Keratinocyte (primary cell): ENCODE measurements at regions not wholly inside any gene's neighbourhood (a gene's known extent, or its start where the extent isn't known, plus 50 kb on each side); places are given as distances from the start of the nearest gene placed in this dataset.

ENCODE experiments used
- EZH2 ChIP-seq: IDR thresholded peaks from one replicate; pipeline ENCODE4 v1.6.1; 2012; ENCODE audit warnings: inconsistent platforms, mild to moderate bottlenecking, low read length, moderate library complexity
- TF ChIP-seq, protein P1 (sequence below), 3 experiments: IDR thresholded peaks in 1 of 3; conservative IDR thresholded peaks in 1 of 3; optimal IDR thresholded peaks in 1 of 3; 2 replicates in 2 of 3; 3 replicates in 1 of 3; pipeline versions ENCODE3 to v1.5.1; 2011; ENCODE audit warnings: low read length in 3 of 3, mild to moderate bottlenecking in 3 of 3, moderate library complexity in 2 of 3, control low read depth in 1 of 3, inconsistent platforms in 1 of 3; ENCODE audit not compliant: insufficient read depth in 2 of 3; ENCODE audit errors: extremely low read depth in 1 of 3

DNA sequence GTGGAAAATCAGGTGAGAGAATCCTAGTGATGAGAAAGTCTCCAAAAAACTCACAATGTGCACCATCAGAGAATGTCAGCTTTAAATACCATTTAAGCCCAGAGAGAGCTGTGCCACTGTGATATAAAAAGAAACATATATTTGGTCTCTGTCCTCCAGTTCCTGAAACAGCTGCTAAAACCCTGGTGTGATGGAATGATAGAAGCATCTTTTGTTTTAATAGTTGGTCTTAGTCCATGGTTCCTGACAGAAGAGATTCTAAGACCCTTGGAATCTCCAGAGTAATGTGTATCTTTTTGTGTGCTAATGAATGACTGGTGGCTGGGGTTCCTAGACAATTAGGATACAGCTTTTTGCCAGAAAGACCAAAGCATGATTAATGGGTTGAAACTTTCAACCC, 302.8 kb upstream of the B3GALT2 start:
- TF ChIP-seq, protein P1, sequence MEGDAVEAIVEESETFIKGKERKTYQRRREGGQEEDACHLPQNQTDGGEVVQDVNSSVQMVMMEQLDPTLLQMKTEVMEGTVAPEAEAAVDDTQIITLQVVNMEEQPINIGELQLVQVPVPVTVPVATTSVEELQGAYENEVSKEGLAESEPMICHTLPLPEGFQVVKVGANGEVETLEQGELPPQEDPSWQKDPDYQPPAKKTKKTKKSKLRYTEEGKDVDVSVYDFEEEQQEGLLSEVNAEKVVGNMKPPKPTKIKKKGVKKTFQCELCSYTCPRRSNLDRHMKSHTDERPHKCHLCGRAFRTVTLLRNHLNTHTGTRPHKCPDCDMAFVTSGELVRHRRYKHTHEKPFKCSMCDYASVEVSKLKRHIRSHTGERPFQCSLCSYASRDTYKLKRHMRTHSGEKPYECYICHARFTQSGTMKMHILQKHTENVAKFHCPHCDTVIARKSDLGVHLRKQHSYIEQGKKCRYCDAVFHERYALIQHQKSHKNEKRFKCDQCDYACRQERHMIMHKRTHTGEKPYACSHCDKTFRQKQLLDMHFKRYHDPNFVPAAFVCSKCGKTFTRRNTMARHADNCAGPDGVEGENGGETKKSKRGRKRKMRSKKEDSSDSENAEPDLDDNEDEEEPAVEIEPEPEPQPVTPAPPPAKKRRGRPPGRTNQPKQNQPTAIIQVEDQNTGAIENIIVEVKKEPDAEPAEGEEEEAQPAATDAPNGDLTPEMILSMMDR (optimal IDR thresholded peaks at IDR 0.05 in 1 of 3, IDR thresholded peaks at IDR 0.05 in 1 of 3, conservative IDR thresholded peaks at IDR 0.05 in 1 of 3; ENCODE audit: extremely low read depth in 1 of 3, insufficient read depth in 2 of 3, low read length in 3 of 3), result no peak
- TF ChIP-seq EZH2, result no peak
